NCI-H460 (cell line): ENCODE measurements at regions not wholly inside any gene's neighbourhood (a gene's known extent, or its start where the extent isn't known, plus 50 kb on each side); places are given as distances from the start of the nearest gene placed in this dataset.

Source experiments
- DNase-seq: peaks from one replicate; pipeline ENCODE4 v3.0.0-alpha.2; 2016; ENCODE audit warnings: low read depth; ENCODE audit errors: extremely low read depth

DNA sequence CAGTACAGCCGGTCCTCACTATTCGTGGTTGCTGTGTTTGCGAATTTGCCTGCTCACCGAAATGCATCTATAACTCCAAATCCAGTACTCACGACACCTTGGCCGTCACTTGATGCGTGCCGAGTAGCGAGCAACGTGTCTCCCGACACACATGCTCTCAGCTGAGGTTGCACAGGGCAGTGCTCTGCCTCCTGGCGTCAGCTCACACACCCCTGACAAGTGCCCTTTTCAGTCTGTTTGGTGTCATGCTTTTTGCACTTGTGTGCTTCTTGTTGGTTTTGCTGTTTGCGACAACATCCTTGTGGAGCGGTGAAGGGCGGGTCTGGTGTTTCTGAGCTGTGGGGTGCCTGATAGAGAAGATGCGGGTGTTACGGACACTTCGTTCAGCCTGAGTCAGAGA is 110.4 kb upstream of the RFLNA start:
- DNase-seq, result peak; percentile 54

DNA sequence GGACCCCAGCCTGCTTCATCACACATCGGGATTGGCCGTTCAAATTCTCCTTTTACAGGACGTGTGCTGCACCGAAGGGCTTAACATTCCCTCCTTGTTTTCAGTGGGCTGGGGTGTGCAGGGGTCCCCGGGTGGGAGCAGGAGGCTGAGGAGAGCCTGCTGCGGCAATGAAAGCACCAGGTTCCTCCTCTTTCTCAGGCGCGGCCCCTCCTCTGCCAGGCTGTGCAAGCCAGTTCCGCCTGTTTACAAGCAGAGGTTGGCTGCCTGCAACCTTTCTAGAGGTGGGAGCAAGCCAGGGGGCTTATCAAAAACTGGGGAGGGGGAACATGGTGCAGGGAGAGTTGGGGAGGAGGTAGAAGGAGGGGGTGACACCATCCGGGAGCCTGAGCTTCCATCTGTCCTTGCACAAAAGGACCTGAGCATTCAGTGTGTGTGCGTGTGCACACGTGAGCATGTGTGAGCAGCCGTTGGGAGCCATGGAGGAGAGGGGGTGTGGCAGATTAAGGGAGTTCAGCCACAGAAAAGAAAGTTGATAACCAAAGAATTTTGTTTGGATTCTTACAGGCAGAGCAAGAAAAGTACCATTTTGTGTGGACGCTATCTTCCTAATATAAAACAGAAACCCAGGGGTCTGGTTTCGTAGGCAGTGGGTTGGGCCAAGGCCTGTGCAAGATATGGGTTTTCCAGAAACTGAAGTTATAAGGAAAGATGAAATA is 108.8 kb upstream of the RFLNA start:
- DNase-seq, result no peak

DNA sequence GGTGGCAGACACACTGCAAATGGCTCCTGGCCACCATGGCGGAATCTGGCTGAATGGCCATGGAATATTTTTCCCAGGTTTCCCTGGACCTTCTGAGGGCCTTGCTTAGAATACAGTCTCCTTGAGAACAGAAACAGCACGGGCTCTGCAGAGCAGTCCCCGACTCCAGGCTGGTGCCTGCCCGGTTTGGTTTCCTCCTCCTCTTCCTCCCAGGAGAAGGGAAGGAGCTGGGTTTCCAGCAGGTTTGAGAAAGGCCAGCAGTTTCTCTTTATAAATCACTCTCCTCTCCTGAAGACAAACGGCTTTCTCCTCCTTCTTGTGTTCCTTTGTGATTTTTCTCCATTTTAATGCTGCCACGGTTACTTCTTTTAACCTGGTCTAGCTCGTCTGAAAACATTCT is 106.8 kb upstream of the RFLNA start:
- DNase-seq, result no peak

DNA sequence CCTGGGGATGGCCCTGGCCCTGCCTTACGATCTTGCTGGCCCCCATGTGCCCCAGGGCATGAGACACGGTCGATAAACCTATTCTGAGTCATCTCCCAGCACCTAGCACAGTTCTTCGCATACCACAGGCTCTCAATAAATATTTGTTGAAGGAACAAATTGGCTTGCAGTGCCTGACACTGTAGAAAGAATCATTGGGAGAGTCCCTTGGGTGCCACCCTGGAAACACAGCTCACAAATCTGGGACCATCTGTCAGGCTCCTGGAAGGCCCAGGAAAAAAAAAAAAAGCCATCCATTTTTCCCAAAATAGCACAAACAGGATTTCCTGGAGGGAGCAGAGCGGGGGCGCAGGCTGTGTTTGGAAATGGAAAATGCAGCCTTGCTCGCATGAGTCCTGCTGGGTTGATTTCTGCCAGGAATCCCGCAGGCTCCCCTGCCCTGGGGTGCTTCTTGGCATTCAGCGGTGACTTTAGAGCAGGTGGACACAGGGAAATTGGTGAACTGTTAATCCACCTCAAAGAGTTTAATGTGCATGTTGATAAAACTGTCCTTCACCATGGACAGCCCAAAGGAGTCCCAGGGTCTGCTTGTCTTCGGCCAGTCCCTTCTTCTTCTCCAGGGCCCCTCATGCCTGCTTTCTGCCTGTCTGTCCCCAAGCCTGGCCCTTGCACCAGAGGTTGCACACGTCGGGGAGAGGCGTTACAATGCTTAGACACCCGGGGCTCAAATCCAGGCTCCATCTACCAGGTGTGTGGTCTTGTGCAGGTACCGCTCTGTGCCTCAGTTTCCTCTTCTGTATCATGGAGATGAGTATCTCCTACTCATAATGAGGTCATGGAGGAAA is 106.1 kb upstream of the RFLNA start:
- DNase-seq, result no peak

DNA sequence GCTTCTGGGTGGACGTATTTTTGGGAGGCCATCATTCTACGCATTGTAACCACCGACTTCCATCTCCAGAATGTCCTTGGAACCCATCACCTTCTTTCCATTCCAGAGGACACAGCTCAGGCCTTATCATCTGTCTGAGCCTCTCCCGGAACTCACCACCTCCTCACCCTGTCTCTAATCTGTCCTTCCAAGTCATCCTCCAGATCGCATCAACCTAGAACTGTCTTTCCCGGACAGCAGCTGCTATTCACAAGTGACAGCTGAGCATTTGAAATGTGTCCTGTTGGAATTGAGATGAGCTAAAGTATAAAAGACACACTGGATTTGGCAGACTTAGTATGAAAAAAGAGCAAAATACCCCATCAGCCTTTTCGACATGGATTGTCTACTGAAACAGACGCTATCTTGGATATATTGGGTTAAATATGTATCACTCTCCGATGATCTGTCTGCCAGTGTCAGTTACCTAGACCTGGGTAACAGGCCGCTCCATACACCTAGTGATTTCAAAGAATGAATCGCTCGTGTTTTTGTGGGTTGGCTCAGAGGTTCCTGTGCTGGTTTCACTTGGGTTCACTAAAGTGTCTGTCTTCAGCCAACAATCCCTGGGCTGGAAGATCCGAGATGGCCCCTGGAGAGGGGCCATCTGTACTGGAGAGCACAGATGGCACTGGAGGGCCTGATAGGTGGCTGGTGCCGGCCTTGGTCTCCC is 104.4 kb upstream of the RFLNA start:
- no peak for DNase-seq

DNA sequence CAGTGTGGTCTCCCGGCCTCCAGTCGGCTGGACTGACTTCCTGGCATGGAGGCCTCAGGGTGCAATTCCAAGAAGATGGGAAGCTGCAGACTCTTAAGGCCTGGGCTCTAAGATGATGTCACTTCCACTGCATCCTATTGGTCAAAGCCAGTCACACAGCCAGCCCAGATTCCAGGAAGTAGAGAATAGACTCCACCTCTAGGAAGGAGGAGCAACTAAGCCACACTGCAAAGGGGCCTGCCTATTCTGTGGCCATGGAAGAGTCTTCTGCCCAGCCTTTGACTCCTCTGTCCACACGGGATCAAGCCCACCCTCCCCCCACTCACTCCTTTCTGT is 103.9 kb upstream of the RFLNA start:
- no peak for DNase-seq

DNA sequence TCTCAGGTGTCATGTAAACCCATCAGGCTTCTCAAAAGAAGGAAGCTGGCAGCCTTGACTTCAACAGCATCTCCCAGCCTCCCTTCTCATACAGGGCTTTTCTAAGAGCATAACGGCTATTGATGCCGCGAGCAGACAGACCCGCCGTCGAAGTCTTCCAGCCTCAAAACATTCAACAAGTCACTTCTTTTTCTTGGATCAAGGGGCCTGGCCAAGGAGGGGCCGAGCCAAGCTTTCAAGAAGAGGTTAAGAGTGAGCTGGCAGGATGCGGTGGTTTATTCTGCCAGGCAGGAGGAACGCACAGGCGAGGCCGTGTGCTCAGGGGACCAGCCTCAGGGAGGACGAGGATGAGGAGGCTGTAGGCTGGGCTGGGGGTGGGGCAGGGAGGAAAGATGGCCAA is 102.9 kb upstream of the RFLNA start:
- no peak for DNase-seq

DNA sequence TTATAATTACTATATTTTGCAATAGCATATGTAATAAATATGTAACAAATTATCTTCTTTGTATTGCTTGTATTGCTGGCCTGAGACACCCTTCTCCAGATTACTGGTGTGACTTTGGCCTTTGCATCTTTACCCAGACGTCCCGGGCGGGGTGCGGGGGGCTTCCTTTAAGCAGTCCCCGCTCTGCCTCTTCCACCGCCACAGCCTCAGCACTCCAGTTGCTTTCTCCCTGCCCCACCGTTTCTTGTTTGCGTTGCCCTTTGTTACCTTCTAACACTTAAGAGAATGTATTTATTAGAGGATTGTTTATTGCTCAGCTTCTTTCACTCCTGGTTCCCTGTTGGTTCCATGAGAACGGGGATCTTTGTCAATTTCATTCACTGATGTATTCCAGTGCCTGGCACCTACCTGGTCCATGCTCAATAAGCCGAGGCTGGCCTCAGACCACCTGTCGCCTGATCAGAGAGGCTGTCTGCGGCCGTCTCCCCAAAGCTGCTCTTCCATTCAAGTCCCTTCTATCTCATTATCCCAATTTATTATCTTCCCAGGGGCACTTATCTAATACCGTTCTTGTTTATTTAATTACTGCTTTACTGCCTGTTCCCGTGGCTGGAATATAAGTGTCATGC is 100.5 kb upstream of the RFLNA start:
- DNase-seq, result no peak

DNA sequence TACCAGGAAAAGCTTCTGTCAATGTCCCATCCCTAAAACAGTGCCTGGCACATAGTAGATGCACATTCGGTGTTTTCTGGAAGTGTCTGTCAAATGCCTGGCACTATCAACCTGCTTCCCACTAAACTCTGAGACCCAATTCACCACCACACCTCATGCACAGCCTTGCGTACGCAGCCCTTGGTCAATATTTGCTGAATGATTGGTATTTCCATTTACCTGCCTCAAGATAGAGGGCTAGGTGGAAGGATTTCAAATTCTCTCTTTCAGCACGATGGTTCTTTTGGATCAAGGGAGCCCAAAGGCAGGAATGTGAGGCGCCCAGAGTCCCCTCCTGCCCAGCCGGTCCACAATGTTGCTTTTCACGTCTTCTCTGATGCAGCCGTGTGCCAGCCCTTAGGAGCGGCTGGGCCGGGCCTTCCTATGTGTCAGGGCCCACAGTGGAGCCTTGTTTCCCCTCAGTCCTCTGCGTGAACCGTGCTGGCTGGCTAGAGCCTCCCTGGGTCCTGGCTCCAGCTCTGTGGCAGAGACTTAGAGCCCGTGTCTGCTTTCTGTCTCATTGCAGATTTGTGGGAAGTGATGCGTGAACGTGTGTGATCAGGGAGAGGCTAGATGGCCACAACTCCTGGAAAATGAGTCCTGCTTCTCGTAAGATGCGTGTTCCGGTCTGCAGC is 99.9 kb upstream of the RFLNA start:
- no peak for DNase-seq

DNA sequence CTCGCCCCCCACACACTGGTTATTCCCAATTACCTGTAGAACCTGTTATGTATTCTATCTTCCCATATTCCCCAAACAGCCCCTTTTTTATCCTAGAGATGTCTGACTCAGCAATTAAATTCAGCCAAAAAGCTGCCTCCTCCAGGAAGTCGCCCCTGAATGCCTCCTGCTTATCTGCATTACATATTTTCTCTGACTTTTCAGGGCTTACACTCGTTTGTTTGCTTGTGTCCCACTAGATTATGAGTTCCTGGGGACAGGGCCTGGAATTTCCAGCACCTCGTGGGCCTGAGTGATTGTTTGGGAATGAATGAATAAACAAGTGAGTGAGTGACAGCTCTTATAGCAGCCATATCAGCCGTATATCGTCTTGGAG is 99.3 kb upstream of the RFLNA start:
- no peak for DNase-seq

DNA sequence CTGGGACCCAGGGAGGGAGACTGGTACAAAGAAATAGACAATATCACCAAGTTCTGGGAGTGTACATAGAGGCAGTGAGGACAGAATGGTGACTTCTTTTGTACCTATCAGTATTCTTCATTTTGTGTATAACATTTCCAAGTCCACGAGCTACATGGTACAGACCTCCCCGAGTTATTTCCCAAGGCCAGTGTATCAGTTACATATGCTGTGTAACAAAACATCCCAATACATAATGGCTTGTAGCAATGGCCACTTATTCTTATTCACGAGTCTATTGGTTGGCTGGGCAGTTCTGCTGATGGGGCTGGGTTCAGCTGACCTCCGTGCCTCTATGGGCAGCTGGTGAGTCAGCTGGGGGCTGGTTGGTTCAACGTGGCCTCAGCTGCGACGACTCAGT is 98.7 kb upstream of the RFLNA start:
- no peak for DNase-seq

DNA sequence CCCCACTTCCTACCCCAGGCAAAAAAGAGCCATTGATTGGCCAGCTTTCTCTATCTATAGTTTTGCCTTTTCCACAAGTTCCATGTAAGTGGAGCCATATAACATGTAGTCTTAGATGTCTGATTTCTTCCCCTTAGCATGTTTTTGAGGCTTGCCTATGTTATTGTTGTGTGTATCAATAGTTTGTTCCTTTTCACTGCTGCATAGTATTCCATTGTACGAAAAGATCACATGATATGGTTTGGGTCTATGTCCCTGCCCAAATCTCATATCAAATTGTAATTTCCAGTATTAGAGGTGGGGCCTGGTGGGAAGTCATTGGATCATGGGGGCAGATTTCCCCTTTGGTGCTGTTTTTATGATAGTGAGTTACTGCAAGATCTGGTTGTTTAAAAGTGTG is 93.6 kb upstream of the RFLNA start:
- DNase-seq, result no peak

DNA sequence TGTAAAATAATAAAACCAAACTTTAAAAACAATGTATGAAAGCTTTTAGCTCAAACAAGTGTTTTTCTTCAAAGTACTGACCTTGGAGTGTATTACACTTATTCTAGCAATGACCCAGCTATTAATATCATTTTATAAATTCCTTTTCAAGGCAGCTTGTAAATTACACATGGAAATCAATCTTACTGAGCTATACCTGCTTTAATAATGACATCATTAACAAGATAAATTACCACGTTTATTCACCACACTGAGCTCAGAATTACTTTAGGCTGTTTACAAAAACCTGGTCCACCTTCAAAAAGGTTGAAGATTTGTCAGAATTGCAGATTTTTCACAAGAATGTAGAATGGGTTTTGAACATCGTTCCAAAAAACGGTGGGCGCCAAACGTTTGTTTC is 91.7 kb upstream of the RFLNA start:
- DNase-seq, result no peak

DNA sequence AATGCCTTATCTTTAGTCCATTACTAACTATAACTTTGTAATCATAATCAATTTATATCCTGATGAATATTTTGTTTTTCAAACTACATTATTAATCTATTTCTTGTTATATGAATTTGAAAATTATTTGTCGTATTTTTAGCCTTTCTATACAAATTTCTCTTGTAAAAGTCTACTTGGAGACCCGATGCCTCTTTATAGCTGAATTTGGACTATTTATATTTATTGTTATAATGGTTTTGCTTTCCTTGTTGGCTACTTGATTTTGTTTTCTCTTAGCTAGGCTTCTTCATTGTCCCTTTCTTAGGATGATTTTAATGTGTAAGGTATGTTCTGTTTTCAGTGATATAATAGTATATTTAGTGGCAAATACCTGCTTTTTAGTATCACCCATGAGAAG is 89.5 kb upstream of the RFLNA start:
- no peak for DNase-seq

DNA sequence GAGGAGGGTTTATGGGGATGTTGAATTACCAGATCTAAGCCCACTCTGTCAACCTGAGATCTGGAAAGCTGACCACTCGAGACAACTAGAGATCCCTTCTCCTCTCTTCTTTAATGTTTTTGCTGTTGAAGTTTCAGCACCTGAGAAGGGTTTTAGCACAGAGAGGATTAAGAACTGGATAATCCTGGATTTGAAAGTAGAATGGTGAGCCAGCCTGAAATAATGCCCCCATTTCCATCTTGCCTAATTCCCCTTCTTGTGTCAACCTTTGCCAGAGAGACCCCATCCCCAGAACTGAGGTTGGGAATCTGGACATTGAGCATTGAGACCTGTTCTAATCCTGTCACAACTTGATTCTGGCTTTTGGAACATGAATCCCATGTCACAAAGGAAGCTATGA is 87.8 kb upstream of the RFLNA start:
- no peak for DNase-seq

DNA sequence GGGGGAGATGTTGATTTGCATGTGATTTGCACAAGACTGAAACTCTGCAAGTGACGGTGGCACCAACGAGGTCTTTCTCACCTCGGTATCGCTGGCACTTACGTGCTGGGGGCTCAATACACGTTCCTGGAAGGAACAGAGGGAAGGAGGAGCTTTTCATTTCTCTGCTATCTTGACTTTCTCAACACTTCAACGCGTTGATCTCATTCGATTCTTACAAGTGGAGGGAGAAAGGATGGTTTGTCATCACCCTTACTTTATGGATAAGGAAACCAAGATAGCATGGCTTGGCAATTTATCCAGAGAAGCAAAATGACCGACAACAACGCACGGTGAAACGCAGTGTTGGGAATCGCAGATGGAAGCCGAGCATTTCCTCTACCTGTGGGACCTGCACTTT is 87.3 kb upstream of the RFLNA start:
- DNase-seq, result no peak

DNA sequence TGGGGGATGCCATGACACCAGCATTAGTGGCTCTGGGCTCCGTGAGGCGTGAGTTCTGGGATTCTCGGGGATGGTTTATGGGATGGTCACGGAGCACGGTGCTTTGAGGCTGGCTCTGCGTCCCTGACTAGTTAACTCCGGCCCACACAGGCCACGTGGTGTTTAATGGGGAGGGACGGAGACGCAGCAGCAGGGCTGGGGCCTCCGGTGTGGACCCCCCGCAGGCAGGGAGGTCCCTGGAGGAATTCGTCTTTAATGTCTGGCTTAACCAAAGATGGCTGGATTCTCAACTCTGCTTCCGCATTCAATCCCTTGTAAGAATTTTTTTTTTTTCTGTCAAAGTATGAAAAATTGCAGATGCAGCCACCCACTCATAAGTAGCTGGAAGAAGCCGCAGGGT is 86.4 kb upstream of the RFLNA start:
- DNase-seq, result no peak

DNA sequence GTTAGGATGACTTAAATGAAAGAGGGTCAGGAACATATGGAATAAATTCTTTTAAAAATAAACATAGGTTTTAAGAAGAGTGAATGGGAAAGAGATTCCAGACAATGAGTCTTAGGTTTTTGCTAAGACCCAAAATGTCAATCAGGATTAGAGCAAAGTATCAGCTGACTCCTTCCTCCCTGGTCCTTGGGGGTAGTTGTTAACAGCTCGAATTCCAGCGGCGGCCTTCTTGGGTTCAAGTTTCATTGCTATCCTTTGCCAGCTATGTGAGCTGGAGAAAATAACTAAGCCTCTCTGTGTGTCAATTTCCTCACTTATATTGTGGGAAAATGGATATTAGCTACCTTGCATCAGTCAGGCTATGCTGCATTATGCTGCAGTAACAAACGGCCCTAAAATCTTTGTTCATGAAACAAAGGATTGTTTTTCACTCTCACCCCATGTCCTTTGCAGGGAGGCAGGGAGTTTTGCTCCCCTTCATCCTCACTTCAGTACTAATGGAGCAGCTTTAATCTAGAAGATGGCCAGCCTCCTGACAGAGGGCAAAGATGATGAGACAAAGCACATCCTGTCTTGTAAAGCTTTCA is 83.8 kb upstream of the RFLNA start:
- no peak for DNase-seq

DNA sequence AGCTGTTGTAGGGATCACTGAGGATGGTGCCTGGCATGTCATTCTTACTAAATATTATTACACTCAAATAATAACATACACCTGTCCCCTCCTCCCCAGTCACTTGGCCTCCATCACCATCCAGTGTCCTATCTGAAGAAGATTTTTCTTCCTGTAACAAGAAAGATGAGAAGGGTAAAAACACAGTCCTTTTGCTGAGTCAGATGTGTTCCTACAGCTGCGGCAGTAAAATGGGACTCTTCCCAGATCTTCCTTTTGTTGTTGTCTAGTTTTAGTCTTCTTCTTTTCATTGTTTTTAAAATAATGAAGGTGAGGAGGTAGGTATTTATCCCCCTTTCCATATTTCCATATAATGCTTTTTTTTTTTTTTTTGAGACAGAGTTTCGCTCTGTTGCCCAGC is 83.1 kb upstream of the RFLNA start:
- no peak for DNase-seq

DNA sequence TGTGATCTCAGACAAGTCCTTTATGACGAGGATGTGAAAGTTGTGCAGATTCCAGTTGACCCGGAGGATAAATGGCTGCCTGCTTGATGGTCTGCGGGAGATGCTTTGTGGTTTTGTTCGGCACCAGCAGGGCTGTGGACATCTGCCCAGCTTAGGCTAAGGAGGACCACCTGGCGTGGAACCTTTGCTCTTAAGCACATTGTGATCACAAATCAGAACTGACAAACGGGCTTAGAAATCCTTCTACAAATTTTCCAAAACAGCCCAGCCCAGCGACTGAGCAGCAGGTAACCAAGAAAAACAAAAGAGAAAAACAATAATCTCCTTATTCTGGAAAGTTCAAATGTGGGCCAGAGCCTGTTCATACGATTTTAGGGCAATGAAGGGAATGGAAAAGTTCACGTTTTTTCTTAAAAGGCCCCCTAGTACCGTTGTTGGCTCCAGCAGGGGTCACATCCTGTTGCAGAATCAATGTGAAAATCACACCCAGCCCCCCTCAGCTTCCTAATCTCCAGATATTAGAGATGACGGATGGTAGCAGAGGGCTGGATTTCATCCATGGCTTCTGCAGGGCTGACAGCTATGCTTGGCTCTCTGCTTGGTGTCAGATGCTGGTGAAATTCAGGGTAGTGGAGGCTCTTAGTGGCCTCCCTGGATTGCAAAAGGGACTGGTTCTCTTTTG is 81.1 kb upstream of the RFLNA start:
- DNase-seq, result no peak
